GM12864 (cell line): ENCODE measurements at regions not wholly inside any gene's neighbourhood (a gene's known extent, or its start where the extent isn't known, plus 50 kb on each side); places are given as distances from the start of the nearest gene placed in this dataset.

Experiments used
- DNase-seq: peaks from one replicate; pipeline ENCODE4 v3.0.0-alpha.2; 2011; ENCODE audit warnings: low read depth
- H3K4me3 ChIP-seq: 2 replicates; pipeline ENCODE4 v1.5.1; 2011; ENCODE audit warnings: mild to moderate bottlenecking, low read depth, low read length, control low read depth
- TF ChIP-seq, protein P1 (sequence below): IDR thresholded peaks from 2 replicates; pipeline ENCODE4 v1.5.1; 2011; ENCODE audit warnings: low read depth, mild to moderate bottlenecking, moderate library complexity, low read length, control low read depth, inconsistent platforms; ENCODE audit errors: missing control alignments

DNA sequence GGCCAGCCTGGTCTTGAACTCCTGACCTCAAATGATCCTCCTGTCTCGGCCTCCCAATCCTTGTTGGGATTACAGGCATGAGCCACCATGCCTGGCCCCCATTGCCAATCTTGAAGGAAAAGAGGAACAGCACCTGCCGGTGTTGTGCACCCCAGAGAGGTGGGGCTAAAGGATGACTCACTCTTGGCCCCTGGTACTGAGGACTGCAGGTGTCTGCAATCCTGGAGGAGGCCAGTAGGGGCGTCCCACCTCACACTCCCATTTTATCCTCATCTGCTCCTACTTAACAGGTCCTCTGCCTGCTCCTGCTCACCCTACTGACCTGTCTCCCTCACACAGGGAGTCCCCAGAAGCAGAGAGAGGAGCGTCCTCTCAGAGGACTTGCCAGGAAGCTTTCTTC is 390.4 kb downstream of the ARHGEF28 start:
- DNase-seq = no peak
- no peak overlapping the region for H3K4me3 ChIP-seq
- TF ChIP-seq, protein P1, sequence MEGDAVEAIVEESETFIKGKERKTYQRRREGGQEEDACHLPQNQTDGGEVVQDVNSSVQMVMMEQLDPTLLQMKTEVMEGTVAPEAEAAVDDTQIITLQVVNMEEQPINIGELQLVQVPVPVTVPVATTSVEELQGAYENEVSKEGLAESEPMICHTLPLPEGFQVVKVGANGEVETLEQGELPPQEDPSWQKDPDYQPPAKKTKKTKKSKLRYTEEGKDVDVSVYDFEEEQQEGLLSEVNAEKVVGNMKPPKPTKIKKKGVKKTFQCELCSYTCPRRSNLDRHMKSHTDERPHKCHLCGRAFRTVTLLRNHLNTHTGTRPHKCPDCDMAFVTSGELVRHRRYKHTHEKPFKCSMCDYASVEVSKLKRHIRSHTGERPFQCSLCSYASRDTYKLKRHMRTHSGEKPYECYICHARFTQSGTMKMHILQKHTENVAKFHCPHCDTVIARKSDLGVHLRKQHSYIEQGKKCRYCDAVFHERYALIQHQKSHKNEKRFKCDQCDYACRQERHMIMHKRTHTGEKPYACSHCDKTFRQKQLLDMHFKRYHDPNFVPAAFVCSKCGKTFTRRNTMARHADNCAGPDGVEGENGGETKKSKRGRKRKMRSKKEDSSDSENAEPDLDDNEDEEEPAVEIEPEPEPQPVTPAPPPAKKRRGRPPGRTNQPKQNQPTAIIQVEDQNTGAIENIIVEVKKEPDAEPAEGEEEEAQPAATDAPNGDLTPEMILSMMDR = peak; percentile 70

DNA sequence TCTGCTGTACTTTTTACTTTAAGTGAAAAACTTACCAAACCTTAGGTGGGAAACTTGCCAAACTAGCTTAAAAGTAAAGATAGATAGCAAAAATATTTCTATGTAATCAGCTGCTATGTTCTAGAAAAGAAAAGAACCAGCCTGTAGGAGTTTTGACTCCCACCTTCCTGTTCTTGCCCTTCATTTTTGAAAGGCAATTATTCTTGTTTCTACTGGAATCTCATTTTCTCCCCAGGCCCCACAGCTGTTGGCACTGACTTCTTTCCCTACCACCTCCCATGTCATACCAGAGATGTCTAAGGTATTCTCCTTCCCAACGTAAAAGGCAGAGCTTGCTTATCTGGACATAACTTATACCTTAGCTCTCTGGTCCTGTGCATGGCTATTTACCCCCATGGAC is 389.7 kb downstream of the ARHGEF28 start:
- TF ChIP-seq, protein P1 = no peak
- no peak overlapping the region for H3K4me3 ChIP-seq
- no peak for DNase-seq

DNA sequence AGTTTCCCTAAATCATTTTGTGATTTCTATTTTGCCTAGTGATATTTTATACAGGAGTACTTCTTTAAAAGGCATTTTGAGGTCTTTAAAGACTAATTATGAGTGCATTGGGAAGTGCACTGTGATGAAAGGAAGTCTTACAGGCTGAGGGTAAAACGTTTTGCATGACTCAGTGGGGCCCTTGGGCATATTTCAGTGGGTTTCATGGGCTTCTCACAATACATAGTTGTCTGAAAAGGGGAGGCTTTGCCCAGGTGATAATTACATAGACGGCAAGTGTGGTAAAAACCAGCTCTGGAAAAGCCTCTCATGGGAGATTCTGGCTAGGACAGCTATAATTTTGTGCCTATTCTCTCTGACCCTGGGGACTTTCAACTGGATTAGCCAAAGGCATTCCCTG is 387.2 kb downstream of the ARHGEF28 start:
- DNase-seq = no peak
- H3K4me3 ChIP-seq = no peak overlapping the region
- TF ChIP-seq, protein P1 = no peak

DNA sequence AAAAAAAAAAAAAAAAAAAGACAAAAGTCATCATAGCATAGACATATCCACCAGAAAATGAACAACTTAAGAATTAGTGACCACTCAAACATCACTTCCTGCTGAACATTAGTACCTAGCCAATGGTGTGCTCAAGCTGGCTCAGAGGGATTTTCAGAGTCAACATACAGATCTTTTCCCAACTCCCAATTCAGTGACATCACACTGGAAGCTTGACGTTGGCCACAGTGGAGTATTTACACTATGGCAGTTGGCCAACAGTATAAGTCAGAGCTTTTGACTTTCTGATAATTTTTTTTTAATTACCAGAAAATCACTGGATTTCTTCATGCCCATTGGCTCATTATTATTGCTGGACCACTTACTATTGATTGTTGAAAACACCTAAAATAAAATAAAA is 383.5 kb downstream of the ARHGEF28 start:
- DNase-seq = no peak
- TF ChIP-seq, protein P1 = no peak
- H3K4me3 ChIP-seq = no peak overlapping the region

DNA sequence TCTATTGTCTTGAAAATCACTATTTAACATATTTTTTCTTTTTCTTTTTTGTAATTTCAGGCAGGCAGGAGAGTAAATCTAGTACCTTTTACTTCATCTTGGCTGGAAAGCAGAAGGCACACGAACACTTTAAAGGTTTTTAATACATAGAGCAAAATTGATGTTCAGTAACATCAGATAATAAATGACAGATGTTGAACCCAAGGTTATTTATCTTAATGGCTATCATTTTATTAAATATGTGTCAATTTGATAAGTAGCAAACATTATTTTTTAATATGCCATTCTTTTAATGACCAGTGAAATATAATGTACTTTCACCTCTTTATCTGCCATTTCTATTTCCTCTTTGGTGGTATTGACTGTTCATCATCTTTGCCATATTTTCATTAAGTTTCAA is 381.2 kb downstream of the ARHGEF28 start:
- H3K4me3 ChIP-seq = no peak overlapping the region
- no peak for DNase-seq
- TF ChIP-seq, protein P1 = no peak

DNA sequence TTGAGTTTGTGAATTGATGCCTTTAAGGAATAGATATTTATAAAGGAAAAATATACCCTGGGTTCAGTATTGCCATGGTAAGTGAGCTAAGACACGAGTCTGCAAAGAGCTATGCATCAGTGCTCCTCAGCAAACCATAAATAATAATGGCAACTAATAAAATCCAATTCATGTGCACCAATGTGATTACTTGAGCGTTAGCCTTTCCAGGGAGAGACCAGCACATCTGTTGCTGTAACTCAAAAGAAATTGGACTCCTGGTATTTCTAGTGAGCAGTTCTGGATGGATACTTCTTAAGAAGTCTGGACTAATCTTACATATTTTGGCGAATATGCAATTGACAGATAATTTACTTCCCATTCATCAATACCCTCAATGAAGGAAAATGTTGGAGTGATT is 373.3 kb downstream of the ARHGEF28 start:
- no peak for DNase-seq
- no peak overlapping the region for H3K4me3 ChIP-seq
- TF ChIP-seq, protein P1 = no peak

DNA sequence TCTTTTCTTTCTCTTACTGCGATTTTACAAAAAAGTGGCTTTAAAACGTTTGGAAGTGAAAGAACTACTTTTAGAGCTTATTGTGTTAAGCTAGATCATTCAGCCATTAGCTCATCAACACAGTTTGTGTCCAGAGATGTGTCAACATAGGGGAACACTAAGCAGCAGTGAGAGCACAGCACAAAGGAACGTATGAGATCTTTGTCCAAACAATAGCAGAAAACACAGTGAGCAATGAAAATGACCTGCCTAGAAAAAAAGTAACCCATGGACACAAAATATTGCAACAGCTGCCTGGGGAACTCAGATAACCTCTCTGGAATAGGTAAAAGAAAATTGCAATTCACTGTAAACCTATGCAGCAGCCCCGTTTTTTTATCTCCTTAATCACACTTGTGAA is 372.5 kb downstream of the ARHGEF28 start:
- H3K4me3 ChIP-seq = no peak overlapping the region
- TF ChIP-seq, protein P1 = no peak
- no peak for DNase-seq
